PC-9 (cell line): ENCODE measurements at regions not wholly inside any gene's neighbourhood (a gene's known extent, or its start where the extent isn't known, plus 50 kb on each side); places are given as distances from the start of the nearest gene placed in this dataset.

Source experiments
- EZH2 ChIP-seq: fragments of 200-600 bp; sonication (generic); IDR thresholded peaks from 2 replicates; pipeline ENCODE4 v1.8.0; 2017; ENCODE audit warnings: antibody characterized with exemption, low read depth
- TF ChIP-seq, protein P1 (sequence below): fragments of 200-600 bp; sonication (generic); conservative IDR thresholded peaks from 2 replicates; pipeline ENCODE4 v1.6.1; 2017; ENCODE audit warnings: mixed run types, antibody characterized with exemption, mild to moderate bottlenecking, moderate library complexity

DNA sequence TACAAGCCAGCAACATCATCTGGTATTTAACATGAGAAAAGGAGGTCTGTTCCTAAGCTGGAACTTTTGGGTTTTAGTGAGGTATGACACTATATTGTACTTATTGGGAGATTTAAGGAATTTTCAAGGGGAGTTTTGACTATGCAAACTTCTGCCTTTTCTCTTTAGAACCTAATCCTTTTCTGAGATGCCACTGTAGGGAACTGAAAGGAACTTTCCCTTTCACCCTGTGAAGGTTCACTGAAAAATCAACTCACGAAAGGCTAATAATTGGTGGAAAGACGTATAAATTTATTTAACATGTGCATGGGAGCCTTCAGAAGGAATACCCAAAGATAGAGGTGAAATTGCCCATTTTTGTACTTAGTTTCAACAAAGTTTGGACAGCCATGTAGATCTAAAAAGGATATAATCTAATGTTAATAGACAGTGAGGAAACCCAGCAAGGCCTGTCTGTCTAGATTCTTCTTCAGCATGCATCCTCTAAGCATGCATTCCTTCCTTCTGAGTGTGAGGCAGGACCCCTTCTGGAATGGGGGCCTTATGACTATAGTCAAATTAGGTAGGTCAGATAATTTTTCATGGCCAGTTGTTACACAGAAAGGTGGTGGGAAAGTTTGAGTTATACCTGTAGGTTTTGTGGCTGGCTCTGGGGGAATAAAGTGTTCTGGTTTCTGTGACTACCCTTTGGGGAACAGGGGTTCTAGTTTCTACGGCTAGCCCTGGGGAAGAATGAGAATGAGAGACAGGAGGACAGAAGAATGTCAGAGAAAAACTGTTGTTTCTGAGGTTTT is 200.3 kb downstream of the C9orf152 start:
- TF ChIP-seq, protein P1, sequence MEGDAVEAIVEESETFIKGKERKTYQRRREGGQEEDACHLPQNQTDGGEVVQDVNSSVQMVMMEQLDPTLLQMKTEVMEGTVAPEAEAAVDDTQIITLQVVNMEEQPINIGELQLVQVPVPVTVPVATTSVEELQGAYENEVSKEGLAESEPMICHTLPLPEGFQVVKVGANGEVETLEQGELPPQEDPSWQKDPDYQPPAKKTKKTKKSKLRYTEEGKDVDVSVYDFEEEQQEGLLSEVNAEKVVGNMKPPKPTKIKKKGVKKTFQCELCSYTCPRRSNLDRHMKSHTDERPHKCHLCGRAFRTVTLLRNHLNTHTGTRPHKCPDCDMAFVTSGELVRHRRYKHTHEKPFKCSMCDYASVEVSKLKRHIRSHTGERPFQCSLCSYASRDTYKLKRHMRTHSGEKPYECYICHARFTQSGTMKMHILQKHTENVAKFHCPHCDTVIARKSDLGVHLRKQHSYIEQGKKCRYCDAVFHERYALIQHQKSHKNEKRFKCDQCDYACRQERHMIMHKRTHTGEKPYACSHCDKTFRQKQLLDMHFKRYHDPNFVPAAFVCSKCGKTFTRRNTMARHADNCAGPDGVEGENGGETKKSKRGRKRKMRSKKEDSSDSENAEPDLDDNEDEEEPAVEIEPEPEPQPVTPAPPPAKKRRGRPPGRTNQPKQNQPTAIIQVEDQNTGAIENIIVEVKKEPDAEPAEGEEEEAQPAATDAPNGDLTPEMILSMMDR = no peak
- TF ChIP-seq EZH2 = no peak
